GM12892 (cell line): ENCODE measurements at regions not wholly inside any gene's neighbourhood (a gene's known extent, or its start where the extent isn't known, plus 50 kb on each side); places are given as distances from the start of the nearest gene placed in this dataset.

ENCODE experiments used
- POLR2A ChIP-seq: IDR thresholded peaks from 2 replicates; pipeline ENCODE4 v1.6.1; 2011; ENCODE audit warnings: low read depth, low read length, control low read depth
- TAF1 ChIP-seq: IDR thresholded peaks from 2 replicates; pipeline ENCODE4 v1.6.1; 2011; ENCODE audit warnings: low read depth, mild to moderate bottlenecking, control low read depth, low read length, borderline replicate concordance

DNA sequence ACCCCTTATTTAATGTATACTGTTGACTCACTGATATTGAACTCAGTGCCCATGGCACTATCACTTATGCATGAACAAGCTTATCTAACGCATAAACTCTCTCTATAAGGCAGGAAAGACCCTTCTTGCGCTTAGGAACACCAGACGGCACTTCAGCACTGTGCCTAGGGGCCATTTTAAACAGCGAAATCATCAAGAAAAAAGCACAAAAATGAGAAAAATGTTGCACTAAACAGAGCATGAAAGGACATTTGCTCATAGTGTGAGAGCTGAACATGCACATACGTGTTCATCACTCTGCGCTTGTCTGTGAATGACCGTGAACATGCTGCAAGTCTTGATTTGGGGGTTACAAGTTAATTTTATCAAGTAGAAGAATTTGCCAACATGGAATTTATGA is 109.6 kb downstream of the WDR11 start:
- TF ChIP-seq POLR2A = no peak
- no peak for TF ChIP-seq TAF1
